B cell (primary cell): ENCODE measurements at regions not wholly inside any gene's neighbourhood (a gene's known extent, or its start where the extent isn't known, plus 50 kb on each side); places are given as distances from the start of the nearest gene placed in this dataset.

Source experiments
- ATAC-seq: fragments of 200-7000 bp; cut with Tn5 transposase; one replicate; pipeline ENCODE4 v1.10.0; 2021; ENCODE audit warnings: low read depth, mild to moderate bottlenecking, moderate number of reproducible peaks, moderate library complexity
- CTCF ChIA-PET: fragments of 350-600 bp; sonication (Branson Sonifier 250); formaldehyde crosslinking; loops from one replicate; lab custom pipeline; 2021; ENCODE audit warnings: antibody characterized with exemption, inconsistent platforms; lab: Charles Lee
- POLR2A ChIA-PET: fragments of 350-600 bp; sonication (Branson Sonifier 250); formaldehyde crosslinking; loops from one replicate; lab custom pipeline; 2021; ENCODE audit warnings: antibody characterized with exemption; lab: Charles Lee
- DNase-seq: peaks from one replicate; pipeline ENCODE4 v3.0.0; 2013
- H2AFZ ChIP-seq: 2 replicates; pipeline ENCODE4 v1.6.1; 2012; ENCODE audit warnings: mild to moderate bottlenecking, low read depth, low read length; ENCODE audit not compliant: insufficient read depth, poor library complexity, severe bottlenecking
- H3K27ac ChIP-seq, 2 donors: 1 replicate in 1 of 2; 2 replicates in 1 of 2; pipeline ENCODE4 v1.5.1; 2012 to 2013; ENCODE audit warnings: low read length in 2 of 2, mild to moderate bottlenecking in 2 of 2, moderate library complexity in 1 of 2
- H3K27me3 ChIP-seq, 4 experiments: fragments of 200-600 bp in 1 of 4; sonication (generic) in 1 of 4; replicated peaks in 1 of 4; 1 replicate in 2 of 4; 2 replicates in 2 of 4; pipeline versions ENCODE4 v1.6.1 to v1.7.0; 2013 to 2016; ENCODE audit warnings: low read length in 3 of 4, mild to moderate bottlenecking in 2 of 4, mixed read lengths in 1 of 4, moderate library complexity in 1 of 4; ENCODE audit not compliant: insufficient read depth in 4 of 4, control insufficient read depth in 3 of 4; ENCODE audit errors: control extremely low read depth in 1 of 4
- H3K36me3 ChIP-seq, 2 experiments: replicated peaks in 1 of 2; 1 replicate in 1 of 2; 2 replicates in 1 of 2; pipeline versions ENCODE4 v1.6.1 to v1.7.1; 2013; ENCODE audit warnings: low read length in 1 of 2; ENCODE audit not compliant: insufficient read depth in 2 of 2, control insufficient read depth in 1 of 2; ENCODE audit errors: control extremely low read depth in 1 of 2, extremely low read depth in 1 of 2
- H3K4me1 ChIP-seq, 2 donors: fragments of 200-600 bp in 1 of 2; sonication (generic) in 1 of 2; 1 replicate in 1 of 2; 2 replicates in 1 of 2; pipeline versions ENCODE4 v1.5.1 to v1.6.1; 2013 to 2017; ENCODE audit warnings: low read length in 2 of 2; ENCODE audit not compliant: control insufficient read depth in 2 of 2, insufficient read depth in 2 of 2
- H3K4me2 ChIP-seq: replicated peaks from 2 replicates; pipeline ENCODE3; 2012; ENCODE audit warnings: mild to moderate bottlenecking, low read depth, low read length; ENCODE audit not compliant: poor library complexity, severe bottlenecking
- H3K4me3 ChIP-seq, 5 experiments: fragments of 200-600 bp in 1 of 5; sonication (generic) in 1 of 5; 1 replicate in 3 of 5; 2 replicates in 2 of 5; pipeline versions ENCODE4 v1.5.1 to v1.7.0; 2011 to 2016; ENCODE audit warnings: low read length in 4 of 5, mild to moderate bottlenecking in 4 of 5, low read depth in 2 of 5, control low read depth in 1 of 5, moderate library complexity in 1 of 5; ENCODE audit not compliant: insufficient read depth in 1 of 5; ENCODE audit errors: control extremely low read depth in 1 of 5, extremely low read depth in 1 of 5
- H3K79me2 ChIP-seq: fragments of 200-600 bp; sonication (generic); one replicate; pipeline ENCODE4 v1.6.0; 2016; ENCODE audit warnings: low read length; ENCODE audit not compliant: control insufficient read depth, insufficient read depth
- H3K9ac ChIP-seq: fragments of 200-600 bp; sonication (generic); 2 replicates; pipeline ENCODE4 v1.6.1; 2017; ENCODE audit warnings: mild to moderate bottlenecking, low read length, moderate library complexity
- H3K9me3 ChIP-seq, 3 donors: one replicate each; pipeline versions ENCODE4 v1.6.1 to v1.7.1; 2013; ENCODE audit warnings: low read length in 2 of 3; ENCODE audit not compliant: control insufficient read depth in 2 of 3, insufficient read depth in 1 of 3; ENCODE audit errors: control extremely low read depth in 1 of 3
- H4K20me1 ChIP-seq: 2 replicates; pipeline ENCODE4 v1.6.0; 2012; ENCODE audit warnings: mild to moderate bottlenecking, low read length; ENCODE audit not compliant: insufficient read depth, control insufficient read depth, poor library complexity, severe bottlenecking
- H3K27ac Mint-ChIP-seq: one replicate; pipeline ENCODE4 v1.8.0; 2021; ENCODE audit warnings: mixed read lengths
- H3K27me3 Mint-ChIP-seq: one replicate; pipeline ENCODE4 v1.8.0; 2021; ENCODE audit warnings: mixed read lengths
- H3K4me1 Mint-ChIP-seq: one replicate; pipeline ENCODE4 v1.8.0; 2021; ENCODE audit warnings: mixed read lengths
- H3K4me3 Mint-ChIP-seq: one replicate; pipeline ENCODE4 v1.8.0; 2021; ENCODE audit warnings: mixed read lengths
- H3K9me3 Mint-ChIP-seq: one replicate; pipeline ENCODE4 v1.8.0; 2022; ENCODE audit warnings: mixed read lengths; ENCODE audit not compliant: insufficient read depth
- EZH2 ChIP-seq: IDR thresholded peaks from 2 replicates; pipeline ENCODE4 v1.6.1; 2012; ENCODE audit warnings: borderline replicate concordance, low read depth, mild to moderate bottlenecking, moderate library complexity, low read length; ENCODE audit not compliant: insufficient read depth, poor library complexity, severe bottlenecking
- WGBS: methylation state at CpG from one replicate; pipeline ENCODE4 v1.1.5; 2013; ENCODE audit warnings: missing lambda C conversion rate; ENCODE audit not compliant: insufficient coverage; 5-methylcytosine and 5-hydroxymethylcytosine counted together
- intact Hi-C: fragments of 100-400 bp; cut with micrococcal nuclease; formaldehyde crosslinking; loops from one replicate; pipeline ENCODE4 v1.10.0; 2022
- TF ChIP-seq, protein P1 (sequence below): fragments of 200-600 bp; IDR thresholded peaks from one replicate; pipeline ENCODE4 v1.8.0; 2022; ENCODE audit warnings: antibody characterized with exemption, mild to moderate bottlenecking

- H3K27ac Mint-ChIP-seq = no peak overlapping the region
- H3K4me1 Mint-ChIP-seq = peaks cover 8% of the 10 kb centered on the region
- no peak for DNase-seq
- no peak for TF ChIP-seq EZH2
- TF ChIP-seq, protein P1, sequence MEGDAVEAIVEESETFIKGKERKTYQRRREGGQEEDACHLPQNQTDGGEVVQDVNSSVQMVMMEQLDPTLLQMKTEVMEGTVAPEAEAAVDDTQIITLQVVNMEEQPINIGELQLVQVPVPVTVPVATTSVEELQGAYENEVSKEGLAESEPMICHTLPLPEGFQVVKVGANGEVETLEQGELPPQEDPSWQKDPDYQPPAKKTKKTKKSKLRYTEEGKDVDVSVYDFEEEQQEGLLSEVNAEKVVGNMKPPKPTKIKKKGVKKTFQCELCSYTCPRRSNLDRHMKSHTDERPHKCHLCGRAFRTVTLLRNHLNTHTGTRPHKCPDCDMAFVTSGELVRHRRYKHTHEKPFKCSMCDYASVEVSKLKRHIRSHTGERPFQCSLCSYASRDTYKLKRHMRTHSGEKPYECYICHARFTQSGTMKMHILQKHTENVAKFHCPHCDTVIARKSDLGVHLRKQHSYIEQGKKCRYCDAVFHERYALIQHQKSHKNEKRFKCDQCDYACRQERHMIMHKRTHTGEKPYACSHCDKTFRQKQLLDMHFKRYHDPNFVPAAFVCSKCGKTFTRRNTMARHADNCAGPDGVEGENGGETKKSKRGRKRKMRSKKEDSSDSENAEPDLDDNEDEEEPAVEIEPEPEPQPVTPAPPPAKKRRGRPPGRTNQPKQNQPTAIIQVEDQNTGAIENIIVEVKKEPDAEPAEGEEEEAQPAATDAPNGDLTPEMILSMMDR = no peak
- H3K36me3 ChIP-seq = no peaks in the 10 kb centered on the region
- CTCF ChIA-PET = no interaction called here
- H3K79me2 ChIP-seq = no peaks in the 10 kb centered on the region
- H3K27ac ChIP-seq = no peak overlapping the region
- H3K9ac ChIP-seq = no peak overlapping the region
- no peak overlapping the region for H2AFZ ChIP-seq
- peaks cover 25% of the 10 kb centered on the region for H3K27me3 Mint-ChIP-seq
- peaks cover 0 to 5% (median 2%) of the 10 kb centered on the region in 4 experiments for H3K27me3 ChIP-seq
- no peaks in the 10 kb centered on the region for H3K9me3 Mint-ChIP-seq
- H3K4me2 ChIP-seq = no peak overlapping the region
- no peak overlapping the region for H3K4me3 ChIP-seq
- POLR2A ChIA-PET = no interaction called here
- 88% methylated on average over 16 of the region's 16 CpGs for WGBS
- H3K4me1 ChIP-seq = peaks cover 0 to 4% of the 10 kb centered on the region in 2 donors
- H4K20me1 ChIP-seq = no peaks in the 10 kb centered on the region
- no peak overlapping the region for H3K4me3 Mint-ChIP-seq
- intact Hi-C loops = no loop called here
- no peaks in the 10 kb centered on the region for H3K9me3 ChIP-seq
- no peak for ATAC-seq
These were observed 100.8 kb downstream of the CEBPB start for GRCh38 chr20:50291254-50292078.

GRCh38 chr20:50292079-50292590 is 101.5 kb downstream of the CEBPB start:
- Histone ChIP-seq H3K36me3 (no peaks in the 10 kb centered on the region), H3K27me3 (peaks cover 0 to 5% (median 2%) of the 10 kb centered on the region in 4 experiments), H3K9me3 (no peaks in the 10 kb centered on the region), H3K9ac (no peak overlapping the region), H3K4me1 (peaks cover under 1 to 3% of the 10 kb centered on the region in 2 donors), H3K27ac (no peak overlapping the region), H2AFZ (no peak overlapping the region), H3K4me3 (no peak overlapping the region), H3K4me2 (no peak overlapping the region), H3K79me2 (no peaks in the 10 kb centered on the region), H4K20me1 (no peaks in the 10 kb centered on the region)
- CTCF ChIA-PET = no interaction called here
- 59% methylated on average over 7 of the region's 8 CpGs for WGBS
- DNase-seq = no peak
- peaks cover 25% of the 10 kb centered on the region for H3K27me3 Mint-ChIP-seq
- no peak overlapping the region for H3K4me3 Mint-ChIP-seq
- no peak overlapping the region for H3K27ac Mint-ChIP-seq
- no peak for ATAC-seq
- intact Hi-C loops = no loop called here
- H3K9me3 Mint-ChIP-seq = no peaks in the 10 kb centered on the region
- POLR2A ChIA-PET = interaction anchor here (0.5 kb wide), 1 partner anchor 639 kb away, joined by 3 read pairs; no protein-coding TSS in a partner anchor
- no peak for TF ChIP-seq EZH2
- TF ChIP-seq, protein P1 = no peak
- H3K4me1 Mint-ChIP-seq = peaks cover 7% of the 10 kb centered on the region
